H1 (cell line): ENCODE measurements at regions not wholly inside any gene's neighbourhood (a gene's known extent, or its start where the extent isn't known, plus 50 kb on each side); places are given as distances from the start of the nearest gene placed in this dataset.

Experiments
- CTCF ChIA-PET: fragments of 300-600 bp; sonication (Branson Sonifier 250); formaldehyde crosslinking; loops from one replicate; lab custom pipeline; 2021; ENCODE audit not compliant: partially characterized antibody; lab: Charles Lee
- POLR2A ChIA-PET: fragments of 300-600 bp; sonication (Branson Sonifier 250); formaldehyde crosslinking; loops from one replicate; lab custom pipeline; 2021; ENCODE audit warnings: inconsistent platforms; ENCODE audit not compliant: partially characterized antibody; lab: Charles Lee
- DNase-seq, 2 experiments: peaks; one replicate each; pipeline versions ENCODE4 v3.0.0 to v3.0.0-alpha.2; 2010 to 2022; ENCODE audit warnings: low spot score in 2 of 2, low read depth in 1 of 2, mixed read lengths in 1 of 2
- FAIRE-seq: peaks from 2 replicates; lab custom pipeline; 2011; peaks lifted over from hg19 to GRCh38; lab: Jason Lieb, UNC
- H2AFZ ChIP-seq: 2 replicates; pipeline ENCODE4 v1.8.1; 2012; ENCODE audit warnings: low read length, inconsistent platforms
- H2AK5ac ChIP-seq: 2 replicates; pipeline ENCODE4 v1.6.1; 2013; ENCODE audit warnings: low read depth, low read length
- H2BK120ac ChIP-seq: replicated peaks from 2 replicates; pipeline ENCODE3; 2013; ENCODE audit warnings: low read depth, low read length, inconsistent platforms
- H2BK12ac ChIP-seq: 2 replicates; pipeline ENCODE4 v1.6.1; 2013; ENCODE audit warnings: low read depth, low read length
- H2BK15ac ChIP-seq: 2 replicates; pipeline ENCODE4 v1.6.1; 2013; ENCODE audit warnings: low read length
- H2BK20ac ChIP-seq: 2 replicates; pipeline ENCODE4 v1.6.1; 2013; ENCODE audit warnings: low read length
- H2BK5ac ChIP-seq: 2 replicates; pipeline ENCODE4 v1.6.1; 2013; ENCODE audit warnings: low read depth, low read length
- H3K14ac ChIP-seq: 2 replicates; pipeline ENCODE4 v1.6.1; 2013; ENCODE audit warnings: inconsistent platforms; ENCODE audit not compliant: insufficient read length
- H3K18ac ChIP-seq: 2 replicates; pipeline ENCODE4 v1.6.1; 2013; ENCODE audit warnings: low read length; ENCODE audit errors: extremely low read depth
- H3K23ac ChIP-seq: 2 replicates; pipeline ENCODE4 v1.6.1; 2013; ENCODE audit warnings: inconsistent platforms; ENCODE audit not compliant: insufficient read length
- H3K23me2 ChIP-seq: 2 replicates; pipeline ENCODE4 v1.6.1; 2013; ENCODE audit warnings: low read depth, low read length
- H3K27ac ChIP-seq: 2 replicates; pipeline ENCODE4 v1.6.1; 2011; ENCODE audit warnings: low read depth, low read length, inconsistent platforms
- H3K27me3 ChIP-seq, 4 experiments: replicated peaks in 1 of 4; 1 replicate in 1 of 4; 2 replicates in 3 of 4; pipeline versions ENCODE4 v1.6.1 to v1.8.1; 2011 to 2013; ENCODE audit warnings: low read length in 3 of 4, mild to moderate bottlenecking in 3 of 4, inconsistent platforms in 2 of 4, mixed read lengths in 2 of 4, moderate library complexity in 1 of 4; ENCODE audit not compliant: control insufficient read depth in 3 of 4, insufficient read depth in 3 of 4; ENCODE audit errors: extremely low read depth in 1 of 4
- H3K36me3 ChIP-seq, 4 experiments: 2 replicates each; pipeline versions ENCODE4 v1.6.1 to v1.8.1; 2011 to 2013; ENCODE audit warnings: mild to moderate bottlenecking in 4 of 4, low read length in 3 of 4, moderate library complexity in 2 of 4, control low read depth in 1 of 4, inconsistent platforms in 1 of 4; ENCODE audit not compliant: insufficient read depth in 4 of 4, control insufficient read depth in 2 of 4
- H3K4ac ChIP-seq: replicated peaks from 2 replicates; pipeline ENCODE3; 2013; ENCODE audit warnings: low read length, low read depth, mixed read lengths, inconsistent platforms; ENCODE audit not compliant: insufficient read length
- H3K4me1 ChIP-seq, 4 experiments: replicated peaks in 1 of 4; 1 replicate in 1 of 4; 2 replicates in 3 of 4; pipeline versions ENCODE4 v1.6.1 to v1.8.1; 2011 to 2013; ENCODE audit warnings: low read length in 3 of 4, inconsistent platforms in 2 of 4, mixed read lengths in 1 of 4; ENCODE audit not compliant: insufficient read depth in 4 of 4, control insufficient read depth in 3 of 4
- H3K4me2 ChIP-seq, 2 experiments: 2 replicates each; pipeline versions ENCODE4 v1.6.1 to v1.8.1; 2011 to 2013; ENCODE audit warnings: low read depth in 2 of 2, low read length in 2 of 2, control low read depth in 1 of 2, inconsistent platforms in 1 of 2, mild to moderate bottlenecking in 1 of 2; ENCODE audit not compliant: insufficient read depth in 1 of 2
- H3K4me3 ChIP-seq, 4 experiments: fragments of 200-600, 300-600 bp in 1 of 4; sonication (generic), shearing (Covaris generic), sonication (Bioruptor Twin) in 1 of 4; 2 replicates each; pipeline versions ENCODE4 v1.5.1 to v1.8.1; 2011 to 2016; ENCODE audit warnings: low read length in 4 of 4, low read depth in 3 of 4, control low read depth in 2 of 4, inconsistent platforms in 2 of 4, mild to moderate bottlenecking in 2 of 4, mixed read lengths in 1 of 4, moderate library complexity in 1 of 4; ENCODE audit not compliant: insufficient read depth in 2 of 4; ENCODE audit errors: extremely low read depth in 1 of 4
- H3K56ac ChIP-seq: replicated peaks from 2 replicates; pipeline ENCODE3; 2013; ENCODE audit warnings: low read depth, mild to moderate bottlenecking, mixed read lengths, low read length, inconsistent platforms; ENCODE audit not compliant: insufficient read length
- H3K79me1 ChIP-seq: 2 replicates; pipeline ENCODE4 v1.6.1; 2013; ENCODE audit warnings: low read depth, low read length, control low read depth
- H3K79me2 ChIP-seq, 2 experiments: 2 replicates each; pipeline versions ENCODE4 v1.6.1 to v1.8.1; 2012 to 2013; ENCODE audit warnings: low read length in 2 of 2, mild to moderate bottlenecking in 2 of 2, inconsistent platforms in 1 of 2; ENCODE audit not compliant: insufficient read depth in 2 of 2, control insufficient read depth in 1 of 2
- H3K9ac ChIP-seq, 4 experiments: replicated peaks in 1 of 4; 1 replicate in 1 of 4; 2 replicates in 3 of 4; pipeline versions ENCODE4 v1.6.1 to v1.8.1; 2011 to 2013; ENCODE audit warnings: low read depth in 3 of 4, low read length in 3 of 4, control low read depth in 2 of 4, mild to moderate bottlenecking in 2 of 4, moderate library complexity in 2 of 4, inconsistent platforms in 1 of 4; ENCODE audit errors: extremely low read depth in 1 of 4
- H3K9me3 ChIP-seq, 2 experiments: 2 replicates each; pipeline versions ENCODE4 v1.6.1 to v1.8.1; 2012 to 2013; ENCODE audit warnings: mild to moderate bottlenecking in 2 of 2, moderate library complexity in 2 of 2, control low read depth in 1 of 2, inconsistent platforms in 1 of 2, low read depth in 1 of 2, low read length in 1 of 2, mixed read lengths in 1 of 2; ENCODE audit not compliant: insufficient read depth in 2 of 2
- H4K20me1 ChIP-seq, 2 experiments: replicated peaks in 1 of 2; 2 replicates each; pipeline versions ENCODE3 to v1.8.1; 2011 to 2013; ENCODE audit warnings: inconsistent platforms in 2 of 2, low read length in 2 of 2, mild to moderate bottlenecking in 1 of 2; ENCODE audit not compliant: insufficient read depth in 2 of 2, control insufficient read depth in 1 of 2
- H4K5ac ChIP-seq: 2 replicates; pipeline ENCODE4 v1.6.1; 2013; ENCODE audit warnings: low read length, low read depth, mixed read lengths, inconsistent platforms; ENCODE audit not compliant: insufficient read length
- H4K8ac ChIP-seq: 2 replicates; pipeline ENCODE4 v1.8.0; 2013; ENCODE audit warnings: mild to moderate bottlenecking, moderate library complexity, low read length, inconsistent platforms; ENCODE audit not compliant: insufficient read depth; ENCODE audit errors: extremely low read depth
- H4K91ac ChIP-seq: replicated peaks from 2 replicates; pipeline ENCODE3; 2013; ENCODE audit warnings: low read length, mixed read lengths, inconsistent platforms; ENCODE audit not compliant: insufficient read length
- EZH2 ChIP-seq: fragments of 200-600 bp; sonication (generic); IDR thresholded peaks from 2 replicates; pipeline ENCODE4 v1.7.1; 2012; ENCODE audit warnings: low read depth, mild to moderate bottlenecking, moderate library complexity, low read length, inconsistent platforms; ENCODE audit not compliant: severe bottlenecking
- GABPA ChIP-seq: IDR thresholded peaks from 2 replicates; pipeline ENCODE4 v1.6.1; 2011; ENCODE audit warnings: mild to moderate bottlenecking, low read length, moderate library complexity, borderline replicate concordance; ENCODE audit not compliant: insufficient read depth
- HDAC6 ChIP-seq: IDR thresholded peaks from one replicate; pipeline ENCODE4 v1.7.1; 2012; ENCODE audit warnings: low read depth, mild to moderate bottlenecking, inconsistent platforms, low read length, moderate library complexity
- JUN ChIP-seq: IDR thresholded peaks from 2 replicates; pipeline ENCODE4 v1.6.1; 2011; ENCODE audit warnings: low read depth, mild to moderate bottlenecking, improper control_type of control experiment, low read length
- KDM1A ChIP-seq: fragments of 200-600, 300-600 bp; sonication (generic); IDR thresholded peaks from 2 replicates; pipeline ENCODE4 v1.7.1; 2016; ENCODE audit warnings: mild to moderate bottlenecking, low read length, borderline replicate concordance
- PHF8 ChIP-seq: fragments of 200-600 bp; sonication (generic); conservative IDR thresholded peaks from 2 replicates; pipeline ENCODE4 v1.7.1; 2012; ENCODE audit warnings: low read depth, mild to moderate bottlenecking, inconsistent platforms, low read length, moderate library complexity
- POU5F1 ChIP-seq: IDR thresholded peaks from 2 replicates; pipeline ENCODE4 v1.6.1; 2011; ENCODE audit warnings: low read depth, mild to moderate bottlenecking, low read length, moderate library complexity
- RFX5 ChIP-seq: IDR thresholded peaks from 2 replicates; pipeline ENCODE4 v1.6.1; 2011; ENCODE audit warnings: low read depth, low read length, improper control_type of control experiment, borderline replicate concordance
- SIRT6 ChIP-seq: IDR thresholded peaks from one replicate; pipeline ENCODE4 v1.7.1; 2012; ENCODE audit warnings: low read length, inconsistent platforms
- SP2 ChIP-seq: IDR thresholded peaks from 2 replicates; pipeline ENCODE4 v1.6.1; 2012; ENCODE audit warnings: mild to moderate bottlenecking, low read length, inconsistent platforms
- TCF12 ChIP-seq: IDR thresholded peaks from 2 replicates; pipeline ENCODE4 v1.6.1; 2011; ENCODE audit warnings: low read depth, mild to moderate bottlenecking, low read length
- TEAD4 ChIP-seq: IDR thresholded peaks from 2 replicates; pipeline ENCODE4 v1.6.1; 2012; ENCODE audit warnings: low read depth, low read length, inconsistent platforms, mixed read lengths
- TF ChIP-seq, protein P1 (sequence below): IDR thresholded peaks from 2 replicates; pipeline ENCODE4 v1.6.1; 2011; ENCODE audit warnings: low read length, improper control_type of control experiment
- TF ChIP-seq, protein P2 (sequence below): IDR thresholded peaks from 2 replicates; pipeline ENCODE4 v1.6.1; 2012; ENCODE audit warnings: inconsistent platforms

DNA sequence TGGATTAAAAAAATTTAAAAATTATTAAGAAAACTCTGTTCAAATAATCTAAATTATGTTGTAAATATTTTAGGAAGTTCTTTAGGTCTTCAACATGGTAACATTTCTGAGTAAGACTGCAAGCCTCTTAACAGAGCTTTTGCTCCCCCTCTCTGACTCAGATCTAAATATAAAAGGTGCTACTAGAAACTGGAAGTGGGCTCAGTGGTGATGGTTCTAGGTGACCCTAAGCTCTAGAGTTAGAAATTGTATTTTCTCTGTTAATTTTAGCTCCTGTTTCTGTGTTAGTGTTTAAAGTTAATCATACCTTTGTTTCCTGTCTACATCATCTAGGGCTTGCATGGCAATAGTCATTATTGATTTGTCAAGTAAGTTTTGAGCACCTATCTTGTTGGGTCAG lies 159.9 kb upstream of the MEIS2 start:
- no peak for FAIRE-seq
- CTCF ChIA-PET: no interaction called here
- POLR2A ChIA-PET: no interaction called here

More for the DNA sequence above, 159.9 kb upstream of the MEIS2 start:
- Histone ChIP-seq H3K27me3 (no peaks in the 10 kb centered on the region), H3K14ac (no peak overlapping the region), H3K4me2 (no peak overlapping the region), H3K4ac (no peak overlapping the region), H4K8ac (no peak overlapping the region), H2BK5ac (no peak overlapping the region), H3K23ac (no peak overlapping the region), H4K20me1 (no peaks in the 10 kb centered on the region), H3K4me3 (no peak overlapping the region), H3K27ac (no peak overlapping the region), H3K9ac (no peak overlapping the region), H3K23me2 (peaks cover 2% of the 10 kb centered on the region; the same call in 1 of the 2 replicates), H3K79me1 (no peaks in the 10 kb centered on the region), H2BK120ac (no peak overlapping the region), H3K4me1 (no peaks in the 10 kb centered on the region; a peak in 1 of 7 replicates), H2AFZ (no peak overlapping the region), H2BK20ac (no peak overlapping the region), H2BK12ac (no peak overlapping the region), H3K9me3 (no peaks in the 10 kb centered on the region), H4K91ac (no peak overlapping the region), H3K36me3 (no peaks in the 10 kb centered on the region), H3K18ac (no peak overlapping the region), H3K56ac (no peak overlapping the region), H3K79me2 (no peaks in the 10 kb centered on the region), H2AK5ac (no peak overlapping the region), H4K5ac (no peak overlapping the region), H2BK15ac (no peak overlapping the region)
- no peak for DNase-seq
- TF ChIP-seq, protein P1, sequence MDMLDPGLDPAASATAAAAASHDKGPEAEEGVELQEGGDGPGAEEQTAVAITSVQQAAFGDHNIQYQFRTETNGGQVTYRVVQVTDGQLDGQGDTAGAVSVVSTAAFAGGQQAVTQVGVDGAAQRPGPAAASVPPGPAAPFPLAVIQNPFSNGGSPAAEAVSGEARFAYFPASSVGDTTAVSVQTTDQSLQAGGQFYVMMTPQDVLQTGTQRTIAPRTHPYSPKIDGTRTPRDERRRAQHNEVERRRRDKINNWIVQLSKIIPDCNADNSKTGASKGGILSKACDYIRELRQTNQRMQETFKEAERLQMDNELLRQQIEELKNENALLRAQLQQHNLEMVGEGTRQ: no peak
- TF ChIP-seq HDAC6 (no peak), SIRT6 (no peak), TEAD4 (no peak), SP2 (no peak), TCF12 (no peak), PHF8 (no peak), KDM1A (no peak), JUN (no peak), RFX5 (no peak), GABPA (no peak), EZH2 (no peak), POU5F1 (no peak)
- TF ChIP-seq, protein P2, sequence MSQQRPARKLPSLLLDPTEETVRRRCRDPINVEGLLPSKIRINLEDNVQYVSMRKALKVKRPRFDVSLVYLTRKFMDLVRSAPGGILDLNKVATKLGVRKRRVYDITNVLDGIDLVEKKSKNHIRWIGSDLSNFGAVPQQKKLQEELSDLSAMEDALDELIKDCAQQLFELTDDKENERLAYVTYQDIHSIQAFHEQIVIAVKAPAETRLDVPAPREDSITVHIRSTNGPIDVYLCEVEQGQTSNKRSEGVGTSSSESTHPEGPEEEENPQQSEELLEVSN: no peak
